ENCODE measurements at regions not wholly inside any gene's neighbourhood (a gene's known extent, or its start where the extent isn't known, plus 50 kb on each side); places are given as distances from the start of the nearest gene placed in this dataset.
"Not testable (repeated sequence)": the region's sequence is repeated elsewhere in the genome, so short reads cannot be mapped to it uniquely, and the experiment has no call there.

DNA sequence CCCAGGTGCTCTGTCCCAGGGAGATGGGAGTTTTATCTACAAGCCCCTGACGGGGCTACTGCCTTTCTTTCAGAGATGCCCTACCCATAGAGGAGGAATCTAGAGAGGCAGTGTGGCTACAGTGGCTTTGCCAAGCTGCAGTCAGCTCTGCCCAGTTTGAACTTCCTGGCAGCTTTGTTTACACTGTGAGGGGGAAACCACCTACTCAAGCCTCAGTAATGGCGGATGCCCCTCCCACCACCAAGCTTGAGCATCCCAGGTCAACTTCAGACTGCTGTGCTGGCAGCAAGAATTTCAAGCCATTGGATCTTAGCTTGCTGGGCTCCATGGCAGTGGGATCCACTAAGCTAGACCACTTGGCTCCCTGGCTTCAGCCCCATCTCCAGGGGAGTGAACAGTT is 53.1 kb upstream of the TMEM252 start:
- not testable (repeated sequence) for DNase-seq; H3K27me3 Mint-ChIP-seq (ENCODE audit: low read depth); ATAC-seq; H3K4me1 Mint-ChIP-seq (ENCODE audit: low read depth); H3K9me3 Mint-ChIP-seq; H3K36me3 Mint-ChIP-seq (ENCODE audit: insufficient read depth); H3K4me3 Mint-ChIP-seq

DNA sequence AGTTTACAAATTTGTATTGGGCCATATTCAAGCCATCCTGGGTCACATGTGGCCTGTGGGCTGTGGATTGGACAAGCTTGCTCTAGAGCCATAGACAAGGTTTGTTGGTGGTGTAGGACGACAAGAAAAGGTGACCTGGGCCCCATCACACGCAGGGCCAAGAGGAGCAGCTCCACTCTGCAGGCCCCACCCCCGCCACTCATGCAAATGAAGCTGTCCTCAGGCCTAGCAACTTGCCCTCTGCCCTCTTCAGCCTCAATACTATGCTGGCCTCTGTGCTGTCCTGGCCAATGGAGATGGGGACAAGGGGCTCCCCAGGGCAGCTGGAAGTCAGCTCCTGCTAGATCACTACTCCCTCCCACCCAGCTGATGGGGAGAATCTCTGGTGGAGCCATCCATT is 55.2 kb upstream of the TMEM252 start:
- Mint-ChIP-seq H3K4me1 (ENCODE audit: low read depth) (no peaks in the 10 kb centered on the region), H3K9me3 (no peaks in the 10 kb centered on the region)
- no peak for ATAC-seq

DNA sequence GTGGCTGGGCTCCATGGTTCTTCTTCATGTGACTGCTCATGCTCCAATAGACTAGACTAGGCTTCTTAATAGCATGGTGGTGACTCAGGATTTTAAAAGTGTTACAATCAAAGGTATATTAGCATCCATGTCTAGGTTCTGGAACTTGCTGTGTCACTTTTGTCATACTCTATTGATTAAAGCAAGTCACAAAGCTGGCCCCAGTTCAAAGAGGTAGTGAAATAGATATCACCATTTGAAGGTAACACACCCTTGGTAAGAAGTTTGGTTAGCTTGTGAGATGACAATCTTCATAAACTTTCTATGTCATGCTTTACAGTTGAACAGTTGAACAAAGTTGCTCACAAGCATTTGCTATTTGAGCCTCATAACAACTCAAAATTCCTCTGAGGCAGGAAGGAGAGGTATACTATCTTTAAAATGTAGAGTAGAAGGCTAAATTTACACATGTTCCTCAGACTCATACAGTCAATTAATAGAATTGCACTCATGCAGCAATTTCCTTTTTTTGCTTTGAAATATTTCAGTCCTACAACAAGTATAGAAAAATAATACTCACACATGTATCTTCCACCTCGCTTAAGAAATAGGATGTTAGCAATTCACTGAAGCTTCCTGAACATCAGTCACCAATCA is 56.8 kb upstream of the TMEM252 start:
- ATAC-seq, result no peak
- DNase-seq, result no peak
- Mint-ChIP-seq H3K36me3 (ENCODE audit: insufficient read depth) (no peaks in the 10 kb centered on the region), H3K4me3 (no peak overlapping the region), H3K4me1 (ENCODE audit: low read depth) (no peaks in the 10 kb centered on the region), H3K27me3 (ENCODE audit: low read depth) (peaks cover 14% of the 10 kb centered on the region), H3K9me3 (no peaks in the 10 kb centered on the region)

More for the DNA sequence above, 55.2 kb upstream of the TMEM252 start:
- Mint-ChIP-seq H3K4me3 (no peak overlapping the region), H3K27me3 (ENCODE audit: low read depth) (peaks cover 11% of the 10 kb centered on the region), H3K36me3 (ENCODE audit: insufficient read depth) (no peaks in the 10 kb centered on the region)
- no peak for DNase-seq

DNA sequence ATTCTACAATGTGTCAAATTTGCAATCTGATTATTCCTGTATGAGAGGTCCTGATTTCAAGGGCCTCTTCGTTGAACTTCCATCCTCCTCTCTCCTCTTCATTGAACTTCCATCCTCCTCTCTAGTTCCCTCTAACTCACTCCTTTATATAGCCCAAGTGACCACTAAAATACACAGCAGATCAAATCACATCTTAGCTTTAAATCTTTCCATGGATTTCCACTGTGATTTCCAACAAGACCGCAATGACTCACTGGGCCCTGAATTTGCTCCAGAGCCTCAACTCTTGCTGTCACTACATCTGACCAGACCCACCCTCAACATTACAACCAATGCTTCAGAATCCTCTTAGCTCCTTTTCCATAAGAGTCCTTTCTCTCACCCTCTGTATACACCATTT is 59.1 kb upstream of the TMEM252 start:
- peaks cover 17% of the 10 kb centered on the region for H3K27me3 Mint-ChIP-seq (ENCODE audit: low read depth)
- H3K4me3 Mint-ChIP-seq, result no peak overlapping the region
- no peaks in the 10 kb centered on the region for H3K36me3 Mint-ChIP-seq (ENCODE audit: insufficient read depth)
- H3K9me3 Mint-ChIP-seq, result no peaks in the 10 kb centered on the region
- H3K4me1 Mint-ChIP-seq (ENCODE audit: low read depth), result no peaks in the 10 kb centered on the region
- no peak for DNase-seq
- no peak for ATAC-seq

DNA sequence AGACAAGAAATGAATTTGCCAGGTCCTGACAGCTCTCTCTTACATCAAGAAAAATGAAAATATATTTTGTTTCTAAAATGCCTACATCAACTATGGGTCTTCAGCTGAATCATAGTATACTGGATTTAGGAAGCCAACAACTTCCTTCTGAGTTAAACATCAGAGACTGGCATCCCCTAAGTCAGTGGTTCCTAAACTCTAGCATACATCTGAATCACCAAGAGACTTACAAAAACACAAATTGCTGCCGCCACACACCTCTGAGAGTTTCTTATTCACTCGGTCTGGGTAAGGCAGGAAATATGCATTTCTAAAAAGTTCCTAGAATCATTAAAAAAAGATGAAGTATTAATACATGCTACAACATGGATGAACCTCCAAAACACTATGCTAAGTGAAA is 60.4 kb upstream of the TMEM252 start:
- no peak for ATAC-seq
- Mint-ChIP-seq H3K36me3 (ENCODE audit: insufficient read depth) (no peaks in the 10 kb centered on the region), H3K27me3 (ENCODE audit: low read depth) (peaks cover 17% of the 10 kb centered on the region), H3K4me3 (no peak overlapping the region), H3K9me3 (no peaks in the 10 kb centered on the region), H3K4me1 (ENCODE audit: low read depth) (no peaks in the 10 kb centered on the region)
- no peak for DNase-seq

DNA sequence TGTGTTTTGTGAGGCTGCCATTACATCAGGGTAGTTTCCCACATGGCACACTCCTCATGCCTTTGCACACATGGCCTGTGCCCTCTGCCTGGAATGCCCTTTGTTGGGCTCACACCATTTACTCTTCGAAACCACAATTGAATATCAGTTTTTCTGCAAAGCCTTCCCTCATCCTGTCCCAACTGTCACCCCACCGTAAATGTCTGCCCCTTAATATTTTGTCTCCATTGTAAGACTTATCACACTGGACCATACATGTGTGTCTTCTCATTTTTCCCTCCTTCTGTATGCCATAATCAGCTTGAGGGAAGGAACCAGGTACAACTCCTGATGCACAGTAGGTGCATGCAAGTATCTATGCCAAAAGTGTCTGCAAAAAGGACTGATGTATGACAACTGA is 62.7 kb upstream of the TMEM252 start:
- peaks cover 19% of the 10 kb centered on the region for H3K27me3 Mint-ChIP-seq (ENCODE audit: low read depth)
- H3K9me3 Mint-ChIP-seq, result no peaks in the 10 kb centered on the region
- no peaks in the 10 kb centered on the region for H3K36me3 Mint-ChIP-seq (ENCODE audit: insufficient read depth)
- no peak for ATAC-seq
- H3K4me3 Mint-ChIP-seq, result no peak overlapping the region
- no peak for DNase-seq
- H3K4me1 Mint-ChIP-seq (ENCODE audit: low read depth), result no peaks in the 10 kb centered on the region

DNA sequence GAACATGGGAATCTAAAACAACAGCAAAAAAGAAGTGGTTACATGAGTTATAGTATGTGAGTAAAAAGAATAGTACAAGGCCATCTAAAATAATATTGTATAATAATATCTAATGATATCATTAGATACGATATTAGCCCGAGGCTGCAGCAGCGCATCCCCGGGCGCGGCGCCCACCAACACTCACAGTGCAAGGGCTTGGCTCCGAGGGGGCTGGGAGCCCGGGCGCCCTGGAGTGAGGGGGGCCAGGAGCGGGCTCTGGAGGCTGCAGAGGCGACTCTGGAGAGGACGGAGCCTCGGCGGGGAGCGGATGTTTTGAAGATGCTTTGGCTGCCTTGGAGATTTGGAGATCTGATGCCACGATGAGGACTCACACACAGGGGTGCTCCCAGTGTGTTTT is 68.1 kb upstream of the TMEM252 start:
- no peak for ATAC-seq
- Mint-ChIP-seq H3K4me3 (no peak overlapping the region), H3K4me1 (ENCODE audit: low read depth) (no peaks in the 10 kb centered on the region), H3K27me3 (ENCODE audit: low read depth) (peaks cover 2% of the 10 kb centered on the region), H3K36me3 (ENCODE audit: insufficient read depth) (no peaks in the 10 kb centered on the region), H3K9me3 (no peaks in the 10 kb centered on the region)
- no peak for DNase-seq

DNA sequence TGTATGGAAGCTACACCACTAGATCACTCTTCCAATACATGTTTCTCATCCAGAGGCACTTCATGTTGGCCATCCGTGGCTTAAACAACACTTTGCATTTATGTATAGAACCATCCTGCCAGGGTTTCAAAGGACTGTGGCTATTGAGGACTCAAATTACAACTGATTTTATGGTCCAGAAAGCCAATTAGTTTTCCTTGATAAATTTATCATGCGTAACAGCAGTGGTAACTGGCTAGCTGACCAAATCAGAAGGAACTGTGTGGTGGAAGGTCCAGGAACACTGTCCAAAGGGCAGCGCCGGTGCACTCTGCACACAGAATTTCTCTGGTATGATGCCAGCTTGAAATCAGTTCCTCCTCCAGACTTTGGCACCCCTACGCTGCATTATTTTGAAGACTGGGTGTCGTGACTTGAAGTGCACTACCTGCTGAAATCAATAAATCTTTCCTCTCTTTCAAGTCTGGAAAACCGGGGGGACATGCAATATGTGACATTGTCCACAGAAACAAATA is 69.3 kb upstream of the TMEM252 start:
- Mint-ChIP-seq H3K4me1 (ENCODE audit: low read depth) (no peaks in the 10 kb centered on the region), H3K36me3 (ENCODE audit: insufficient read depth) (no peaks in the 10 kb centered on the region), H3K9me3 (no peaks in the 10 kb centered on the region), H3K4me3 (no peak overlapping the region), H3K27me3 (ENCODE audit: low read depth) (peaks cover 3% of the 10 kb centered on the region)
- DNase-seq (no peak), ATAC-seq (no peak)

DNA sequence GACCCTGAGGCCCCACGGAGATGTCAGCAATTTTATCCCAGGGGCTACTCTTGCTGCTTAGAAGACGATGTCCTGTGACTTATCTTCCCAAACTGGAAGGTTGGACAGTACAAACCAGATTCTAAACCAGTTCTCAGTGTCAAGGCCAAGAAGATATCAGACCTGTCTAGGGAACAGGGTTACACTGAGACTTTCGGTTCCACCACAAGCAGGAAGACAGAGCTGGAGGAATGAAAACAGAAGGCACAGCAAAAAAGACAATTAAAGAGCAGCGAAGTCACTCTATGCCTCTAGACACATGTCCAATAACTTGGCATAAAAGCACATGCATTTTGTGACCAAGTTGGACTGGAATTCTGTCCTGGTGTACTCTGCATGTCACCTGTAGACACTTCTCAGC is 73.4 kb upstream of the TMEM252 start:
- Mint-ChIP-seq H3K9me3 (no peaks in the 10 kb centered on the region), H3K4me1 (ENCODE audit: low read depth) (no peaks in the 10 kb centered on the region), H3K27me3 (ENCODE audit: low read depth) (peaks cover 6% of the 10 kb centered on the region), H3K36me3 (ENCODE audit: insufficient read depth) (no peaks in the 10 kb centered on the region), H3K4me3 (no peak overlapping the region)
- no peak for ATAC-seq
- DNase-seq, result no peak

DNA sequence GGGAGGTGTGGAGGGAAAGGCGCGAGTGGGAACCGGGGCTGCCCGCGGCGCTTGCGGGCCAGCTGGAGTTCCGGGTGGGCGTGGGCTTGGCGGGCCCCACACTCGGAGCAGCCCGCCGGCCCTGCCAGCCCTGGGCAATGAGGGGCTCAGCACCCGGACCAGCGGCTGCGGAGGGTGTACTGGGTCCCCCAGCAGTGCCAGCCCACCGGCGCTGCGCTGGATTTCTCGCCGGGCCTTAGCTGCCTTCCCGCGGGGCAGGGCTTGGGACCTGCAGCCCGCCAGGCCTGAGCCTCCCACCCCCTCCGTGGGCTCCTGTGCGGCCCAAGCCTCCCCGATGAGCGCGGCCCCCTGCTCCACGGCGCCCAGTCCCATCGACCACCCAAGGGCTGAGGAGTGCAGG is 76.3 kb upstream of the TMEM252 start:
- not testable (repeated sequence) for ATAC-seq

DNA sequence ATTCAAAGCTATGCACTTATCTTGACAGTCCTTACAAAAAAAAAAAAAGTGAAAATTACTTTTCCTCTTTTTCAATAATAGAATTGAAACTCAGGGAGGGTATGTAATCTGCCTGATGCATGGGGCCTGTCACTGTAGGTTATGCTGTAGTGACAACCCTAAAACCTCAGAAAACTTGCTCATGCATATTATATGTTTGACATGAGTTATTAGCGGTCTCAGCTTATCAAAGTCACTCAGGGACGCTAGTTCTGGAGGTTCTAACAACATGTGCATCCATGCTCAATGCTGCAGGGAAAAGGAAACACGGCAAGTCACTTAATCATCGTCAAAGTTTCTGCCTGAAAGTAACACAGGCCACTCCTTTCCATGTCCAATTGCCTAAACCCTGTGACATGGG is 78.4 kb upstream of the TMEM252 start:
- no peaks in the 10 kb centered on the region for H3K36me3 Mint-ChIP-seq (ENCODE audit: insufficient read depth)
- peaks cover 7% of the 10 kb centered on the region for H3K27me3 Mint-ChIP-seq (ENCODE audit: low read depth)
- DNase-seq, result no peak
- no peak overlapping the region for H3K4me3 Mint-ChIP-seq
- H3K9me3 Mint-ChIP-seq, result no peaks in the 10 kb centered on the region
- ATAC-seq, result no peak
- H3K4me1 Mint-ChIP-seq (ENCODE audit: low read depth), result no peaks in the 10 kb centered on the region

More for the DNA sequence above, 76.3 kb upstream of the TMEM252 start:
- H3K27me3 Mint-ChIP-seq (ENCODE audit: low read depth); DNase-seq; H3K4me3 Mint-ChIP-seq; H3K4me1 Mint-ChIP-seq (ENCODE audit: low read depth); H3K36me3 Mint-ChIP-seq (ENCODE audit: insufficient read depth); H3K9me3 Mint-ChIP-seq: not testable (repeated sequence)

DNA sequence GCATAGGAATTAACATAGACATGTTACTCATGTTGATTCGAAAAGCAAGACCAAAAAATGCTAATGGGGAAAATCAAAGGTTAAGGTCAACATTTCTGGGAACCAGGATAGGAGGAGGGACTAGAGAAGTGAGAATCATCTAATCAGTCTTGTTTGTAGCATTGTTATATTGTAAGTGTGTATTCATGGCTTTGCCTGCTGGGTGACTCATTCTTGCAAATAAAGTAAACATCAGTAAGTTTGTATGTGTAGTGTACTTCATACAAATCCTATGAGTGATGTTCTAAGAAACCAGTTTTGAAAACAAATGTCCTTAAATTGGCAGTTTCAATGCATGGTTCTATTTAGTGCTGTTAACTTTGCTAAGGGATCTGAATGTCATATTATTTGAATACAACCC is 79.0 kb upstream of the TMEM252 start:
- Mint-ChIP-seq H3K9me3 (no peaks in the 10 kb centered on the region), H3K36me3 (ENCODE audit: insufficient read depth) (no peaks in the 10 kb centered on the region), H3K27me3 (ENCODE audit: low read depth) (peaks cover 7% of the 10 kb centered on the region), H3K4me3 (no peak overlapping the region), H3K4me1 (ENCODE audit: low read depth) (no peaks in the 10 kb centered on the region)
- DNase-seq, result no peak
- ATAC-seq, result no peak

DNA sequence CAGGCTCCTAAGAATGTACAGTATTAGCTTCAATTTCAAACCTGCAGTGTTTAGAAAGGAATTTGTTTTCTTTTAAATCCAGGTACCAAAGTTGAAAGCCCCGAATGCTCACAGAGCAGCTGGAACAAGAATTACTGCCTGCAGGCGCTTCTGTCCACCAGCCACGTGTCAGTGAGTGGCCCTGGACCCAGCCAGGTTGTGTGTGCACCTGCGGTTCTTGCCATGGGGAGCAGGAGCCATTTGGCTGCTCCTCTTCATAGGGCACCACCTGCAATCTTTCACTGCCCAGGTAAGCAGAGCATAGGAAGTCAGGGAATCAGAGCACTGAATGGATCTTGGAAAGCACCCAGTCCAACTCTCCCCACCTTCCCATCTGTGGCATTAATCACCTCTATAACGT is 79.5 kb upstream of the PIP5K1B start:
- Mint-ChIP-seq H3K27me3 (ENCODE audit: low read depth) (peaks cover 1% of the 10 kb centered on the region), H3K36me3 (ENCODE audit: insufficient read depth) (no peaks in the 10 kb centered on the region), H3K9me3 (no peaks in the 10 kb centered on the region), H3K4me3 (no peak overlapping the region), H3K4me1 (ENCODE audit: low read depth) (no peaks in the 10 kb centered on the region)
- no peak for DNase-seq
- ATAC-seq, result no peak

DNA sequence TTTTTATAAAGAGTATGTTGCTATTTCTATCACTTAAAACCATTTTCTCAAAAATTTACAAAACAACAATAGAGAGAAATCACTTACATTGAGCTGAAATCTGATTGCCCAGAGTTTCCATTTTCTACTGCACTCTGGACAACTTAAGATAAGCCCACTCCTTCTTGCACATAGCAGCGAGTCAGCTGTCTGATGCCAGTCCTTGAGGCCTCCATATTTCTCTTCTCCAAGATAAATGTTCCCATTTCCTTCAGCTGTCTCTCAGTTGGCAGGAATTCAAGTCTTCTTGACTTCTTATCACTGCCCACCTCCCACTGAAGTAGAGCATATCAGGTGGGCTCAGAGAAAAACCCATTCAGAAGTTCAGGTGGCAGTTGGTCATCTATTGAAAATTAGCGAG is 78.5 kb upstream of the PIP5K1B start:
- H3K4me3 Mint-ChIP-seq, result no peak overlapping the region
- ATAC-seq, result no peak
- H3K9me3 Mint-ChIP-seq, result no peaks in the 10 kb centered on the region
- peaks cover 1% of the 10 kb centered on the region for H3K27me3 Mint-ChIP-seq (ENCODE audit: low read depth)
- H3K4me1 Mint-ChIP-seq (ENCODE audit: low read depth), result no peaks in the 10 kb centered on the region
- no peaks in the 10 kb centered on the region for H3K36me3 Mint-ChIP-seq (ENCODE audit: insufficient read depth)
- no peak for DNase-seq

DNA sequence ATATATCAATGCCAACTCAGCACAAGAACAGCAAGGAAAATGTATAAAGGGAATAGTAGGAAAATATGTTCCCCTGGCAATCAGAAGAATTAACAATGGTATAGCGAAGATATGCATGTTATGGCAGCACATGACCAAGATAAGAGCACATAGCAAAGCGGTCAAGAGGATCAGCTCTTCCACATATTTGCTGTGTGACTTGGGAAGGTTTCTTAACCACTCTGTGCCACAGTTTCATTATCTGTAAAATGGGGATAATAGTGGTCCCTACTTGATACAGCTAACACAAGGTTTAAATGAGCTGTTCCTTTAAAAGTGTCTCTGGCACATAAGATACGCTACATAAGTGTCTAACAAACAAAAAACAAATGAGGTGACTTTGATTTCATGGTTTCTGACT is 77.9 kb upstream of the PIP5K1B start:
- peaks cover 1% of the 10 kb centered on the region for H3K27me3 Mint-ChIP-seq (ENCODE audit: low read depth)
- H3K9me3 Mint-ChIP-seq, result no peaks in the 10 kb centered on the region
- no peaks in the 10 kb centered on the region for H3K36me3 Mint-ChIP-seq (ENCODE audit: insufficient read depth)
- H3K4me1 Mint-ChIP-seq (ENCODE audit: low read depth), result no peaks in the 10 kb centered on the region
- DNase-seq (no peak), ATAC-seq (no peak)
- H3K4me3 Mint-ChIP-seq, result no peak overlapping the region

DNA sequence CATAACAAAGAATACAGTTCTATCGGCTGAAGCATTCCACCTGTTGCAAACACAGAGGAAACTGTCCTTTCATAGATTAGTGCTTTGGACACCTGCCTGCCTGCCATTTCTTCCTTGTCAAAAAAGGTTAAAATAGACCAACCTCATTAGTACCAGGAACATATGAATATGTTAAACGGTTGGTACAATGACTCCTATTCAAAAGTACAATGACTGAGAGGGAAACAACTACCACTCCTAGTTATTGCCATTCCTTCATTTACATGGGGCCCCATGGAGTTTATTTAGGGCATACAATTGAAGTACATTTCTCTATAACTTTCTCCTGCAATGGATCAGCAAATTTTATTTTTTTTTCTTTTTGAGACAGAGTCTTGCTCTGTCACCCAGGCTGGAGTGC is 77.4 kb upstream of the PIP5K1B start:
- ATAC-seq (no peak), DNase-seq (no peak)
- Mint-ChIP-seq H3K9me3 (no peaks in the 10 kb centered on the region), H3K36me3 (ENCODE audit: insufficient read depth) (no peaks in the 10 kb centered on the region), H3K4me3 (no peak overlapping the region), H3K27me3 (ENCODE audit: low read depth) (peaks cover 1% of the 10 kb centered on the region), H3K4me1 (ENCODE audit: low read depth) (no peaks in the 10 kb centered on the region)

Measured in activated T-cell treated with anti-CD3 and anti-CD28 coated beads, Interleukin-2, amount 50 U/mL, for 4 hours (primary cell).